ENCODE measurements at regions not wholly inside any gene's neighbourhood (a gene's known extent, or its start where the extent isn't known, plus 50 kb on each side); places are given as distances from the start of the nearest gene placed in this dataset.

- no peak for DNase-seq (ENCODE audit: low read depth, low spot score)
These were observed 51.6 kb upstream of the SRGAP3 start for GRCh38 chr3:9301091-9301490.

- DNase-seq (ENCODE audit: low read depth, low spot score): no peak
These were observed 52.4 kb upstream of the SRGAP3 start for GRCh38 chr3:9301798-9302197.

DNA sequence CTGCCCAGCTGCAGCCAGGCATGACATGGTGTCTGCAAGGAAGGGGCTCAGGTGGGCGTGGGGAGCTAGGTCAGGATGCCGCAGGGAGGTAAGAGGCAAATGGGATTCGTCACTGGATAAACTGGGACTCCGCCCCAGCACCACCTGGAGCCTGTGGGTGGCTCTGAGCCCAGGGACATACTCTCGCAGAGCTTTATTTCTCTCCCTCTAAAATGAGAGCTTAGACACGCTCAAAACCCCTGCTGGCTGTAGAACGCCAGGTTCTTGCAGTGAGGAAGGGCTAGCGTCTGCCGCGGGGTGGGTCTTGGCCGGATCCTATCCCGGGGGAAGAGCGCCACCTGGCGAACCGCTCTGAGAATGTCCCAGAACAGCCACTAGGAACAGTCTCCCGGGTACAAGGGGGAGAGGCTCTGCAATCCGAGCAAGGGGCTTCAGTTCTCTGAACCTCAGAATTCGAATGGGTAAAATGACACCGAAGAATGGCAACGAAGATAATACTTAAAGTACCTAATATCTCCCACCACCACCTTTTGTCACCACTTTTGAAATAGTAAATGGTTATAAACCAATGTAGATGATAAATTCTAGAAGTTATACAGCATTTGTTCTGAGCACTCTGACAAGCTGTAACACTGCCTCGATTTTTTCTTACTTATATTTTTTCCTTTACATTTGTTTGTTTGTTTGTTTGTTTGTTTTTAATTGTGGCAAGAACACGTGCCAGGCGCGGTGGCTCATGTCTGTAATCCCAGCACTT, 53.2 kb upstream of the SRGAP3 start:
- DNase-seq (ENCODE audit: low read depth, low spot score): peak; percentile 96

DNA sequence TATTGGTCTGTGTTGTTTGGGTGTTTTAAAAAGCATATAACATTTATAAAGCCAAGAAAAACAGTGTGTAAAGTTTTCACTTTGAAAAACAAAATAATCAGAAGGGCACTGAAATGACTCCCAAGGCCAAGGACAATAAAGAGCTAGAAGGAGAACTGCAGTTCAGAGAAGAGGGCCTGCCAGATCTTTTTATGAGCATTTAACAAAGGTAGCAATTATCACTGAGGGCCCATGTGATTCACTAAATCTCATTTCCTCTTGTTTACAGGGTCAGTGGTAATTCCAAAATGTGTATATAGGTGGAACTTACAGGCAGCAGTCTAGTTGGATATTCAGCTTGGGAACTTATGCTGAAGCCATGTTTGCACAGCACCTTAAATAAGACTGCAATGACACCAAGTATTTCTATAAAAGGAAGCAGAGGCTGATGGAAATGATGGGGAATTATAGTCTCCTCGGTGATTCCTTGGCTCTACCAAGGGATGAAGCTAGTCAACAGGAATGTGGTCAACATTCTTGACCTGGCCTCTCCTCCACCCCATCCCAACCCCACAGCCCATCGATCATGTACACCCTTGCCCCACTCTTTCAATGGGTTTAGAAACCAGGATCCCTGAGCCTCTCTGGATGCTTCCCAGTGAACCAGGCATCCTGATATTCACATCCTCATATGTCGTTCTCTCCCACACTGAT, 54.4 kb upstream of the THUMPD3 start:
- DNase-seq (ENCODE audit: low read depth, low spot score): no peak

DNA sequence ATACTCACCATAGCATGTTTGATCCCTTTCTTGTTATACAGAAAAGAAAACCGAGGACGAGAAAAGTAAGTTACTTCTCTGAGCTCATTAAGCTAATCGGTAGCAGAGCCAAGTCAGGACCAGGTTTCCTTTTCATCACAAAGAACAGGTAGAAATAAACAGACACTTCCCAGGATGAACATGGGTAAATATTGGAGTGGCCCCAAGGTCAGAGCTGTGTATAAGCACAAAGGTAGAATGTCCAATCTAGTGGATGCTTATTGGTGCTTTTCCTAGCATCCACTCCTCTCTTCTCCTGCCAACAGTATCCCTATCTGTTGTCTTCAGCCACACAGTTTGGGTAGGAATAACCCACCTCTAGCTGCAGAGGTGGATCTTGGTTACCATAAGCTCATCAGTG, 52.8 kb upstream of the THUMPD3 start:
- DNase-seq (ENCODE audit: low read depth, low spot score): no peak

- DNase-seq (ENCODE audit: low read depth, low spot score): no peak
These were observed 51.6 kb upstream of the THUMPD3 start for GRCh38 chr3:9311228-9311627.

All from ELF-1 (cell line).